Memory B cell (primary cell): ENCODE measurements at regions not wholly inside any gene's neighbourhood (a gene's known extent, or its start where the extent isn't known, plus 50 kb on each side); places are given as distances from the start of the nearest gene placed in this dataset.

Experiments used
- ATAC-seq: fragments of 150-1000 bp; cut with Tn5 transposase; 2 replicates; pipeline ENCODE4 v1.10.0; 2021; ENCODE audit warnings: low read depth, mild to moderate bottlenecking, moderate library complexity
- DNase-seq, 2 donors: peaks; one replicate each; pipeline ENCODE4 v3.0.0; 2022; ENCODE audit warnings: low spot score in 2 of 2
- H3K27ac Mint-ChIP-seq: one replicate; pipeline ENCODE4 v1.8.0; 2022; ENCODE audit warnings: mild to moderate bottlenecking, moderate library complexity, mixed read lengths
- H3K27me3 Mint-ChIP-seq: one replicate; pipeline ENCODE4 v1.8.0; 2022; ENCODE audit warnings: mixed read lengths
- H3K36me3 Mint-ChIP-seq: one replicate; pipeline ENCODE4 v1.8.0; 2022; ENCODE audit warnings: mild to moderate bottlenecking, mixed read lengths
- H3K4me1 Mint-ChIP-seq: one replicate; pipeline ENCODE4 v1.8.0; 2022; ENCODE audit warnings: mixed read lengths
- H3K4me3 Mint-ChIP-seq: one replicate; pipeline ENCODE4 v1.8.0; 2022; ENCODE audit warnings: mild to moderate bottlenecking, moderate library complexity, mixed read lengths
- H3K9me3 Mint-ChIP-seq: one replicate; pipeline ENCODE4 v1.8.0; 2022; ENCODE audit warnings: mixed read lengths

DNA sequence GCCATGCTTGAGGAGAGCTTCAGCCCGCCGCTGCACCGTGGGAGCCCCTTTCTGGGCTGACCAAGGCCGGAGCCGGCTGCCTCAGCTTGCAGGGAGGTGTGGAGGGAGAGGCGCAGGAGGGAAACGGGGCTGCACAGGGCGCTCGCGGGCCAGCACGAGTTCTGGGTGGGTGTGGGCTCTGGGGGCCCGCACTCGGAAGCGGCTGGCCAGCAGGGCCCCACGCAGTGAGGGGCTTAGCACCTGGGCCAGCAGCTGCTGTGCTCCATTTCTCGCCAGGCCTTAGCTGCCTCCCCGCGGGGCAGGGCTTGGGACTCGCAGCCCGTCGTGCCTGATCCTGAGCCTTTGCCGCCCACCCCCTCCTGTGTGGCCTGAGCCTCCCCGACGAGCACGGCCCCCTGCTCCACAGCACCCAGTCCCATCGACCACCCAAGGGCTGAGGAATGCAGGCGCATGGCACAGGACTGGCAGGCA is 1554.0 kb downstream of the KCNT2 start:
- Mint-ChIP-seq H3K4me3 (no peak overlapping the region), H3K36me3 (no peaks in the 10 kb centered on the region), H3K27ac (no peak overlapping the region), H3K27me3 (no peaks in the 10 kb centered on the region), H3K9me3 (peaks cover 1% of the 10 kb centered on the region), H3K4me1 (no peaks in the 10 kb centered on the region)
- ATAC-seq (no peak), DNase-seq (no peak)

DNA sequence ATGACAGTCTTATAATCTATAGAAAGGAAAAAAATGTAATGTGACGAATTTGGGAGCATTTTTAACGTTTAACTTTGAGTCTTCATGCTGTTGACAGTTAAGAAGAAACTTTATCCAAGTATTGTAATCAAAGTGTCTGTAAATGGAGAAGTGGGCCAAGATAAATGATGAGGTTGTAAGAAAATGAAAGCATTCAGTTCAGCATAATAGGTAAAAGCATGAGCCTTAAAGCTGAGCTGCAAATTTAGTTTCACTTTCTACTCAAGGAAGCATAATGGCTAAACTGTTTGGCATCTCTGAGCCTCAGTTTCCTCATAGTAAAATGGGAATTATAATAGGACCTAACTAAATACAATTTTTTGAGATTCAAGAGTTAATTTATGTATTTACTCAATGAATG is 1554.8 kb downstream of the KCNT2 start:
- no peak overlapping the region for H3K4me3 Mint-ChIP-seq
- no peaks in the 10 kb centered on the region for H3K36me3 Mint-ChIP-seq
- ATAC-seq (no peak), DNase-seq (no peak)
- peaks cover 1% of the 10 kb centered on the region for H3K9me3 Mint-ChIP-seq
- no peaks in the 10 kb centered on the region for H3K4me1 Mint-ChIP-seq
- no peak overlapping the region for H3K27ac Mint-ChIP-seq
- no peaks in the 10 kb centered on the region for H3K27me3 Mint-ChIP-seq

DNA sequence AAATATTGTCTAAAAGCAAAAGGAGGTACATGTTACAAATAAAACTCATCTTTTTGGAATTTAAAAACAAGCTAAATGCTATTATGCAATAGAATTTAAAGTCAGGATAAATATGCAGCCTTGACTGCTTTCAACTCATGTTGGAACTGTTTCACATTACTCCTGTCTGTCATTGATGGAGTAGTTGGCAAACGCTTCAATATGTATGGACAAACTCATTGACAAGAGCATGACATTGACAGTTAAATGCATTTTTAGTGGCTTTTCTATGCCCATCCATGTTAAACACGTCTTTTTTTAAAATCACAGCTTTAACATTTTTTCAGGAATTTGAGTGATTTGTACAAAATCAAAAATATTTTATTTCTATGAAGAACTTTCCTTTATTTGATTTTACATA is 1560.5 kb downstream of the KCNT2 start:
- no peak for DNase-seq
- Mint-ChIP-seq H3K27me3 (no peaks in the 10 kb centered on the region), H3K27ac (no peak overlapping the region), H3K36me3 (no peaks in the 10 kb centered on the region), H3K9me3 (peaks cover 2% of the 10 kb centered on the region), H3K4me1 (no peaks in the 10 kb centered on the region), H3K4me3 (no peak overlapping the region)
- no peak for ATAC-seq

DNA sequence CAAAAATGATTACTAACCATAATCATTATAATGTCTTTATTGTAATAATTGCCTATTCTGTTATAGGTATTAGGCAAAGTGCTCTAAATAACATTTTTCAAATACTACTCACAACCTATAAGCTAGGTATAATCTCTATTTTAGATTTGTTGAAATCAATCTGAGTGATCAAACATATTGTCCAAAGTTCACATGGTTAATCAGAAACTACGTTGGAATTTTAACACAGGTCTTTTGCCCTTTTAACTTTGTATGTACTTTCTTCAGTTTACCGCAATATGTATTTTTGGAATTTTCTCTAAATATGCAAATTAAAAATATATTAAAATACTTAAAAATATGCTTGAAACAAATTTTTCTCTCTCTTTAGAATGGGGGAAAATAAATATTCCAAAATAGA is 1563.2 kb downstream of the KCNT2 start:
- DNase-seq (no peak), ATAC-seq (no peak)
- Mint-ChIP-seq H3K27me3 (no peaks in the 10 kb centered on the region), H3K36me3 (no peaks in the 10 kb centered on the region), H3K27ac (no peak overlapping the region), H3K4me3 (no peak overlapping the region), H3K4me1 (no peaks in the 10 kb centered on the region), H3K9me3 (peaks cover 2% of the 10 kb centered on the region)

DNA sequence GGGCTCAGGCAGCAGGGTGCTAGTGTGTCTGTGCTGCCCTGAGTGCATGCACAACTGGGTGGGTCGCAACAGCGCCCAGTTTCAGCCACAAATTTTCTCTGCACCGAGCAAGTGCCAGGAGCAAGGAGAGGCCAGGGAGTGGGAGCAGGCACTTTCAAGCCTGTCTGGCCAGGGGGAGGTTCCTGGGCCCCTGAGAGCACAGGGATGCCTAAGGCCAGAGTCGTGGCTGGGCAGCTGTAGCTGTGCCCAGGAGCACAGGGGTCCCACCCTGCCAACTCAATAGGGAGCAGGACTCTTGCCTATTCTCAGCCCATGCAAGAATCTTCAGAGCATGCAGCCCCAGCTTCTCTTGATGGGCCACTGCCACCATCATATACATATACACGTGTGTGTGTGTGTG is 1577.4 kb downstream of the KCNT2 start:
- no peak for ATAC-seq
- Mint-ChIP-seq H3K36me3 (no peaks in the 10 kb centered on the region), H3K9me3 (peaks cover 8% of the 10 kb centered on the region), H3K27ac (no peak overlapping the region), H3K27me3 (no peaks in the 10 kb centered on the region), H3K4me1 (no peaks in the 10 kb centered on the region), H3K4me3 (no peak overlapping the region)
- DNase-seq: no peak

DNA sequence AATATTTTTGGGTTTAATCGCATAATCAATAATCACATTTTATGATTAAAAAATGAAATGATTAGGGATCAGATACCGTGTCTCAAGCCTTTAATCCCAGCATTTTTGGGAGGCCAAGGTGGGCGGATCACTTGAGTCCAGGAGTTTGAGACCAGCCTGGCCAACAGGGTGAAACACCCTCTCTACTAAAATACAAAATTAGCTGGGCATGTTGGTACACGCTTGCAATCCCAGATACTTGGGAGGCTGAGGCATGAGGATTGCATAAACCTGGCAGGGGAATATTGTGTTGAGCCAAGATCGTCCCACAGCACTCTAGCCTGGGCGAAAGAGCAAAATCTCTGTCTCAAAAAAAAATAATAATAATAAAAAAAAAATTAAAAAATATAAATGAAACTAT is 1581.4 kb downstream of the KCNT2 start:
- no peaks in the 10 kb centered on the region for H3K36me3 Mint-ChIP-seq
- no peak overlapping the region for H3K27ac Mint-ChIP-seq
- no peak for ATAC-seq
- no peaks in the 10 kb centered on the region for H3K27me3 Mint-ChIP-seq
- H3K4me3 Mint-ChIP-seq: no peak overlapping the region
- DNase-seq: no peak
- peaks cover 6% of the 10 kb centered on the region for H3K9me3 Mint-ChIP-seq
- H3K4me1 Mint-ChIP-seq: no peaks in the 10 kb centered on the region

DNA sequence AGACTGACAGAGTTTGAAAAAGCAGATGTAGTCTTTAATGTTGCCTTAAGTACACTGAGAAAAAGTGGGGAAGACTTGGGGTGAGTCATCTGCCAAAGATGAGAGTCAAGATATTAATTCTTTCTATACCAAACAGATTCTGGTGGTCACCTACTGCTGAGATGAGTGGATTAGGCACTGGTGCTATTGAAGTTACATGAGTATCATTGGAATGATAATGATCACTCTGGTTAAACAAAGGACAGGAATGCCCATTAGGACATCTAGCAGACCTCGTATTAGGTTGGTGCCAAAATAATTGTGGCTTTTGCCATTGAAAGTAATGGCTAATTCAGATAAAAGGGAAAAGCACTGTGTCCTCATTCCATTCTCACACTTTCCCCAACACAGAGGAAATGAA is 1588.9 kb downstream of the KCNT2 start:
- Mint-ChIP-seq H3K9me3 (peaks cover 6% of the 10 kb centered on the region), H3K4me3 (no peak overlapping the region), H3K36me3 (no peaks in the 10 kb centered on the region), H3K4me1 (no peaks in the 10 kb centered on the region), H3K27me3 (no peaks in the 10 kb centered on the region), H3K27ac (no peak overlapping the region)
- no peak for DNase-seq
- no peak for ATAC-seq

DNA sequence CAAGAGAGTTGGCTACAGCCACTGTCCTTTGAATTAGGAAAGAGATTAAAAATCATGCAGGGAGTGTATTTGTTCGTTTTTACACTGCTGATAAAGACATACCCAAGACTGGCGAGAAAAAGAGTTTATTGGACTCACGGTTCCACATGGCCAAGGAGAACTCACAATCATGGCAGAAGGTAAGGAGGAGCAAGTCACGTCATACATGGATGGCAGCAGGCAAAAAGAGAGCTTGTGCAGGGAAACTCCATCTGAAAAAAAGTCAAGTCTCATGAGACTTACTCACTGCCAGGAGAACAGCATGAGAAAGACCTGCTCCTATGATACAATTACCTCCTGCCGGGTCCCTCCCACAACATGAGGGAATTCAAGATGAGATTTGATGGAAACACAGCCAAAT is 1595.2 kb downstream of the KCNT2 start:
- ATAC-seq (no peak), DNase-seq (no peak)
- peaks cover 6% of the 10 kb centered on the region for H3K9me3 Mint-ChIP-seq

DNA sequence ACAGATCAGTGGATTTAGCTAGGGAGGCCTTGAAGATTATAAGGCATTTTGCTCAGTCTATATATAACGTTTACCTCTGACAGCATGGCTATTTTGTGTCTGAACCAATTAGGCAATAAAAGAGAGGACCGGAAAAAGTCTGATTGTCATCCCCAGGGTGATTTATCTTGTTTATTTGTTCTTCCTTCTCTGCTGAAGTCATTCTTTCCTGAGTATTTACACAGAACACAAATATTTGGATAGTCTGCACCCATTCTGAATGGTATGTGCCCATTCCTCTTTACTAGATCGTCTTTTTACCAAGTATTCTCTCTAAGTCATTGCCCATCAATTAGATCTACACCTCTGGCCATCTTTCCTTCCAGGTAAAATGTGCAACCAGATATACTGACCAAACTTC is 1602.9 kb downstream of the KCNT2 start:
- Mint-ChIP-seq H3K27me3 (no peaks in the 10 kb centered on the region), H3K4me3 (no peak overlapping the region), H3K27ac (no peak overlapping the region), H3K36me3 (no peaks in the 10 kb centered on the region), H3K9me3 (no peaks in the 10 kb centered on the region), H3K4me1 (no peaks in the 10 kb centered on the region)
- no peak for DNase-seq
- ATAC-seq: no peak

More for the DNA sequence above, 1595.2 kb downstream of the KCNT2 start:
- Mint-ChIP-seq H3K4me1 (no peaks in the 10 kb centered on the region), H3K27me3 (no peaks in the 10 kb centered on the region), H3K4me3 (no peak overlapping the region), H3K27ac (no peak overlapping the region), H3K36me3 (no peaks in the 10 kb centered on the region)

DNA sequence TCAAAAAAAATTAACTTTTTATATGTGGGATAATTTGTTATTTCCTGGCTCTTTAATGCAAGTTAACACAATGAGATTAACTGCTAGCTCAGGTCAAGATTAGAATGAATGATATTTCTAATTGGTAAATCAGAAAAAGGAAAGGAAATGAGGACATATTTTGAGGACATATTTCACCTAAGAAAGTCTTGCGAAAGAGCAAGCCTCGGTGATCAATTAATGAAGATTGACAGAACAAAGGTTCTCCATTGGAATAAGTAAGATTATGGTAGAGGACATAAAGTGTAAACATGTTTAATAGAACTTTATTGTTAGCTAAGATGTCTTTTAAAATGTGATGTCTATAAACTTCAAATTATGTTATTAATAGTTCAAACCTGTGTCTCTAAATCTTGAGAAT is 1617.8 kb downstream of the KCNT2 start:
- Mint-ChIP-seq H3K27ac (no peak overlapping the region), H3K27me3 (no peaks in the 10 kb centered on the region), H3K36me3 (no peaks in the 10 kb centered on the region), H3K4me3 (no peak overlapping the region), H3K9me3 (peaks cover 3% of the 10 kb centered on the region), H3K4me1 (no peaks in the 10 kb centered on the region)
- DNase-seq: no peak
- no peak for ATAC-seq

DNA sequence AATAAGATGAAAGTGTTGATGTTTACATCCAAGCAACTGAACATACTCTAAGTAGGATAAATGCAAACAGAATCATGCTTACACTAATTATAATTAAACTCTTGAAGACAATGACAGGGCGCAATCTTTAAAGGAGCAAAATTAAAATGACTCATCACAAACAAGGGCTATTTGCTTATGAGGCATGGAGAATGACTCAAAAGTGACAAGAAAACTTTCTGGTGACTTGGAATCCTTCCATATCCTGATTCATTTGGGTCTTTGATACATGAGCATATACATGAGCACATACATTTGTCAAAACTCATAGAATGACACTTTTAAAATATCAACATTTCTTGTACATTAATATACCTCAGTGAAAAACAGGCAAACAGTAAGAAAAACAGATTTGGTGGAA is 1632.3 kb downstream of the KCNT2 start:
- no peak for ATAC-seq
- Mint-ChIP-seq H3K9me3 (peaks cover 6% of the 10 kb centered on the region), H3K27ac (no peak overlapping the region), H3K4me3 (no peak overlapping the region), H3K36me3 (no peaks in the 10 kb centered on the region), H3K4me1 (no peaks in the 10 kb centered on the region), H3K27me3 (no peaks in the 10 kb centered on the region)
- no peak for DNase-seq

DNA sequence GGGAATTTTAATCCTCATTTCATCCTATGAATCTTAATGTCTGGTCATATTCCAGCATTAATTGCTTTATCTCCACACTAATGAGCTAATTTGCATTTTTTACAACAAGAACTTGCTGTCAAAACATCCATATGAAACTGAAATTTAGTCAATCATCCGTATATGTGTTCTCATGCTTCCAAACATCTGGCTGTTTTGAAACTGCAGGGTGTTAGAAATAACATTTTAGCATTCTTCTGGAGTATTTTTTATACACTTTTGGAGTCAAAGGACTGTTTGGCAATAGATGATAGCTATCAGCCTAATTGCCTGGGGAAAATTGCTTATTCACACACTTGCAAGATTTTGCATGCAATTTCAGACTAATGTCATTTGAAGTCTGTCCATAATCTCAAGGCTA is 1639.3 kb downstream of the KCNT2 start:
- Mint-ChIP-seq H3K9me3 (peaks cover 2% of the 10 kb centered on the region), H3K27me3 (no peaks in the 10 kb centered on the region), H3K4me1 (no peaks in the 10 kb centered on the region), H3K4me3 (no peak overlapping the region), H3K27ac (no peak overlapping the region), H3K36me3 (no peaks in the 10 kb centered on the region)
- ATAC-seq: no peak
- no peak for DNase-seq

DNA sequence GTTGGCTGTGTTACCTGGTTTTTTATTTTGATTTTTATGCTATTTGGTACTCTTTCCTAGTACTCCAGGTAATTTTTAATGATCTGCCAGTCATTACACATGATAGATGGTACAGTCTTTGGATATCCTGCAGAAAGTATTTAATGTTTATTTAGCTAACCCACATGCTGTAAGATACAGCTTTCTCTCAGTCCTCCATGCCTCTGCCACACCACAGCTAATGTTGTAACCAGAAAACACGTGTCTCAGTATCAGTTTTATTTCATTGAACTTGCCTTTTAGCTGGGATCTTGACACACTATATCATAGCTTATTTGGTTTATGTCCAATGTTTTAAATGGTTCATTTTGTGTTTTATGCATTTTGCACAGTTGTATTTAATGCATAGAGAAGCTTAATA is 1648.4 kb downstream of the KCNT2 start:
- Mint-ChIP-seq H3K27me3 (no peaks in the 10 kb centered on the region), H3K36me3 (no peaks in the 10 kb centered on the region), H3K9me3 (no peaks in the 10 kb centered on the region), H3K4me3 (no peak overlapping the region), H3K4me1 (no peaks in the 10 kb centered on the region), H3K27ac (no peak overlapping the region)
- ATAC-seq (no peak), DNase-seq (no peak)

DNA sequence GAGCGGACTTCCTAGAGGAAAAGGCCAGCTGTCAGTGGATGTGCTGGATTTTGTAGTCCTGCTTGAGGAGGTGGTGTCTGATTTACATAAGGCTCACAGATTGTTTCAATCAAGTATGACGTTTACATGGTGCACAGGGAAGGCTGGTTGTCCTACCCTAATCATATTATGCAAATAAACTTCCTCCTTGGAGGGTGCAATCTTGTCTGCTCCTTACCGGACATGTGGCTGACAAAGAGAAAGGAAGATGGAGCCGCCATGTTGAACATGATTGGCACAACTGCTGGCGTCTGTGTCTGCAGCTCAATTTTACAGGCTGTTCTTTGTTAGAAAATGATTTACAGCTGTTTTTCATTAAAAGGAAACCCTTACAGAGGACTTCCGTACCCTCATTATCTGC is 1656.1 kb downstream of the KCNT2 start:
- Mint-ChIP-seq H3K27ac (no peak overlapping the region), H3K9me3 (peaks cover 6% of the 10 kb centered on the region), H3K27me3 (no peaks in the 10 kb centered on the region), H3K4me1 (no peaks in the 10 kb centered on the region), H3K36me3 (no peaks in the 10 kb centered on the region), H3K4me3 (no peak overlapping the region)
- DNase-seq (no peak), ATAC-seq (no peak)

DNA sequence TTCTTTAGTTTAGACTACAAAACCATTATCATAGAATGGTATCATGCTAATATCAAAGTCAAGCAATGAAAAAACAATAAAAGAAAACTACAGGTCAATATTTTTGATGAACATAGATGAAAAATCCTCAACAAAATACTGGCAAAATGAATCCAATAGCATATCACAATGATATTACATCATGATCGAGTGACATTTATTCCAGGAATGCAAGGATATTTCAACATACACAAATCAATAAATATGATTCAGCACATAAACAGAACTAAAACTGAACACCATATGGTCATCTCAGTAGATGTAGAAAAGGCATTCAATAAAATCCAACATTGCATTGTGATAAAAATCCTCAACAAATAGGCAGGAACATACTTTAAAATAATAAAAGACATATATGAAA is 1657.7 kb downstream of the KCNT2 start:
- DNase-seq: no peak
- peaks cover 6% of the 10 kb centered on the region for H3K9me3 Mint-ChIP-seq

More for the DNA sequence above, 1657.7 kb downstream of the KCNT2 start:
- Mint-ChIP-seq H3K27ac (no peak overlapping the region), H3K27me3 (no peaks in the 10 kb centered on the region), H3K4me1 (no peaks in the 10 kb centered on the region), H3K36me3 (no peaks in the 10 kb centered on the region), H3K4me3 (no peak overlapping the region)
- no peak for ATAC-seq
